Tongue (tissue), 1 donor: ENCODE measurements at regions not wholly inside any gene's neighbourhood (a gene's known extent, or its start where the extent isn't known, plus 50 kb on each side); places are given as distances from the start of the nearest gene placed in this dataset.

Experiments used
- DNase-seq: peaks from one replicate; pipeline ENCODE4 v3.0.0-alpha.2; 2015

DNA sequence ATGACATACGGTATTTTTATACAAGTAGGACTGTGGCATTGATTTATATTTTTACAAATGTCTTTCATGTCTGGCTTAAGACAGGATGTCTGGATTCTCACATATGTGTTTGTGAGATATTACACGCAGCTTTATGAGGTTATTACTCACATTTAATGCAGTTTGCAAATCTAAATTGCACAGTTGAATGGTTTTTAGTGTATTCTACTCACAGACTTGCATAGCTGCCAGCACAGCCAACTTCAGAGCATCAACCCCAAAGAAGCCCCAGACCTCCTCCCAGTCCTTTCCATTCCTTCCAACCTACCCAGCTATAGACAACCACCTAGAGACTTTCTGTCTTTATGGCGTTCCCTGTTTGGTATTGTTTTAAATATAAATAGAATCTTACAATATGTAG is 193.8 kb upstream of the SHH start:
- no peak for DNase-seq

DNA sequence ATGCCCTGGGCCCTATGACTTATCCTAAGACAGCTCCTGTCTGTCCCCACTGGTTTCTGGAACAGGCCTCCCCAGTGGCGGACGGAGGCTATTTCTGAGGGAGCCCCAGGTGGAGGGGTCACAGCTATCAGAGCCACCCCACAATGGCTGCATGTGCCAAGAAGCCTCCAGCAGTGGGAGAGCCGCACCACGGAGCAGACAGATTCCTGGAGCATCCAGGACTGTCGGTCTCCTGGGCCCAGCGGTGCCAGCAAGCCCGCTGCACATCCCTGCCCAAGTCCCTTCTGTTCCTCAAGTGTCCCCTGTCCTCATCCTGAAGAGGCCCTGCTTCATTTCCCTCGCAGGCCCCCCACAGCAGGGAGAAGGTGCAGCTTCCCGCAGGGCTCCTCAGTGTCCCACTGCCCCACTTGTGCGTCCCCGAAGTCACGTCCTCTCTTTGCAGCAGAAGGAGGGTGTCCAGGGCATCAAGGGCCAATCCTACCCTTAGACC is 193.0 kb upstream of the SHH start:
- no peak for DNase-seq

- DNase-seq, result no peak
Measured at GRCh38 chr7:156004265-156005201, 192.3 kb upstream of the SHH start.

GRCh38 chr7:156003220-156004162 is 191.2 kb upstream of the SHH start:
- DNase-seq, result no peak

DNA sequence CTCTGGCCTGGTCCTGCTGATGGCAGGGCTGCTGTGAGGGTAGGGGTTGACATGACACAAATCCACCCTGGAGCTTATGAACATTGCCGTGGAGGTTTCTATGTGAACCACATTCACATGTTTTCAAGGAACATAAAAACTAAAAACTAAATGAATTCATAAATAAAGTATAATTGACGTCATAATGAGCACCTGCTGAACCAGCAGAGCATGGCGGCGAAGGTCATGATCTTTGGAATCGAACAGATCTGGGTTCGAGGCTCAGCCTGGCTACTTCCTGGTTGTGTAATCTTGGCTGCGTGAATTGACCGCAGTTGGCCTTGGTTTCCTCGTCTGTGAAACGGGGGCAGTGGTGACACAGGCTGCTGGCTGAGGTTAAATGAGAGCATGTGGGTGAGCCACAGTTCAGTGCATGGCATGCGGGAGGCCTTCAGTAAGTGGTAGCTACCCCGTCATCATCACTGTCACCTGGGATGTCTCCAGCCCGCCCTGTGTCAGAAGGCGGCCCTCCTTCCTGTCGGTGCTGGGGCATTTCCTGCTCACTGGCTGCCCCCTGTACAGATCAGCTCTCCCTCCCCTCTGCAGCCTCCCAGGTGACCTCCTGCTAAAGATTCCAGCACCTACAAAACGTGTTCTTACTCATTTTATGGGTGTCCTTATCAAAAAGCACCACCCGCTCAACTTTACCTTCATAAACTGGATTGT is 190.3 kb upstream of the SHH start:
- DNase-seq, result no peak

DNA sequence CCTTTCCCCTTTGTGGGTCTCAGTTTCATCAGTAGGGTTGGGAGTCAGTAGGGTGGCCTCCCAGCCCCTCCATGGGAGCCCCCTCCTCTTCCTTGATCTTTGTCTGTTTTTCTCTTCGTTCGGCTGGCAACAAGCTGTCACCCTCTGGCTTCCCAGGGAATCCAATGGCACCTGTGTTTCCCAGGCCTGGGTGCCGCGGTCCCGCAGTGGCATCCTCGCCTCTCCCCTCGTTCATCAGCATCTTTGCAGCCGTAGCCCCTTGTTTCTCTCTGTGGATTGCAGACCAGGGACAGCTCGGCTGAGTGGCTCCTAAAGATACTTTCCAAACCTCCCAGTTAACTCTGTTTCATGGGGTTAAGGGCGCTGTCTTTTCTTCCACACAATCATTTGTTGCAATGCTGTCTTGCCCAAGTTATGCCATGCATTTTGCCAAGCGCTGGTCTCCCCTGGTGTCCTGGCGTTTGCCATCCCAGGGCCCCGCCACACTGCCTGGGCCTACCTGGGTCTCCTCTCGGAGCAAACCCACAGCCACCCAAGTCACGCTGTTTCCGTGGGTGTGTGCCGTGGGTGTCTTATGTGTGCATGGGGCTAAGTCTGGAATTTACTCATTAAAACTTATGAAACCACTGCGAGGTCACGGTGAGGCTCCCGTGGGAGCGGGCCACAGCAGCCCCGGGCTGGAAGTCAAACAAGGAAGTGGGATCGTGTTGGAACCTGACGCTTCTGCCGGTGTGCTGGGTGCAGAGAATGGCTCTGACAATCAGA is 189.4 kb upstream of the SHH start:
- no peak for DNase-seq

DNA sequence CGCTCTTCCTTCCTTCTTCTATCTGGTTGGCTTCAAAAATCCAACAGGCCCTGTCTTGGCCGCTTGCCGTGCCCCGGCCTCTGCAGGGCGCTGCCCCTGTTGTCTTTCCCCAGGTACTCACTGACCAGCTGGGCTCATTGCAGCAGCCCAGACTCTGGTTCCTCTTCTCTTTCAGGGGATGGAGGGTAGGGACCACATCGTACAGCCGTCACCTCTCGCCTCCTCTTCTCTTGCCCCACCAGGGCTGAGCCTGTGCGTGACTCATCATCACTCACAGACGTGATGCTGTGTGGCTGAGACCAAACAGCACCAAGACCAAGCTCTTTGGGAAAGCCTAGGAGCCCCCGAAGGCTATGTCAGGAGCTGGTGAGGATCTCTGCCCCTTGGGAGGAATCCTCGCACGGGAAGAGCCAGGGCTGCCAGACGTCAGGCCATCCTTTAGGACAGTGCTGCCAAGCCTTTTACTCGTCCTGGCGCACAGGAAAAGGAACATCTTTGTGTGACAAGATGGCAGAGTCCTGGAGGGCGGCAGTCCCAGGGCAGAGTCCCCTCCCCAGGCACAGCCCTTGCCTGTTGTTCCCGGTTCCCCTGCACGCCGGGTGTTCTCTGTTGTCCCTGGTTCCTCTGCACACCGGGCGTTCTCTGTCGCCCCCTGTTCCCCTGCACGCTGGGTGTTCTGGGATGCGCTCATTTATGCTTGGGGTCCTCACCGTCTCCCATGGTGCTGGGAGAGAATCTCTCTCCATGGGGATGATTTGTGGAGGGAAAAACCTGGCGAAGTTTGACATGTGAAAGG is 188.5 kb upstream of the SHH start:
- no peak for DNase-seq

GRCh38 chr7:155999631-156000489 is 187.6 kb upstream of the SHH start:
- no peak for DNase-seq

DNA sequence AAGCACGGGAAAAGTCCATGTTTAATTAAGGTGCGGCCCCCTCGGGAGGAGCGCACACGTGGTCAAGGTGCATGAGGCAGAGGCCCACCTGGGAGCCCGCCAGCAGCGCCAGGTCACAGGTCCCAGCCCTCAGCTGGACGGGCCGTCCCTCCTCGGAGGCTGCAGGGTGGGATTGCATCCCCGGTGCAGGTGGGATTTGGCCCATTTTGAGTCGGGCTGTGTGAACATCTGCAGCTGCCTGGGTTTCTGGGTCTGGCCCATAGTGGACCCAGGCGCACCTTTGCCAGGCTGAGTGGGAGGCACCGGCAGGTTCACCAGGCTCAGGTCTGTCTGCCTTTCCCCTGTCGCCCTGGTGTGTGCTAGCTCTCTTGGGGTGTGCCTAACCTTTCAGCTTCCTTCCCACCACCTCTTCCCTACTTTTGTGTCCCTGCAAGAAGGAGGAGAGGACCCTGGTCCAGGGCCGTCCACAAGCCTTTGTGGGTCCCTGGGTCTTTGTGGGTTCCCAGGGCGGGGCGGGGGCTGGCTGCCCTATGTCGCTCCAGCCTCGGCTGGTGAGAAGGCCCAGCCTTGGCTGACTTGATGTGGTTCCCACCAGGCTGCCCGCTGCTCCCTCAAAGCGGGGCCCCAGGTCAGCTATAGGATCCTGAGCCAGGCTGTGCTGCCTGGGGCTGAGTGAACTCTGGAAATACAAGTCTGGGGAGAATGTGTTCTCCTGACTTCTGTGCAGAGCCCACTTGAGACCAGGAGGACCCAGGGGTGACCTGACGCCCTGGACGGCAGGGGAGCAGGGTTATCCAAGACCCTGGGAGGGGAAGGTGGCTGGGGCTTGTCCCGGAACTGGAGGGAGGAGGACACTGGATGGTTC is 186.7 kb upstream of the SHH start:
- DNase-seq, result no peak

DNA sequence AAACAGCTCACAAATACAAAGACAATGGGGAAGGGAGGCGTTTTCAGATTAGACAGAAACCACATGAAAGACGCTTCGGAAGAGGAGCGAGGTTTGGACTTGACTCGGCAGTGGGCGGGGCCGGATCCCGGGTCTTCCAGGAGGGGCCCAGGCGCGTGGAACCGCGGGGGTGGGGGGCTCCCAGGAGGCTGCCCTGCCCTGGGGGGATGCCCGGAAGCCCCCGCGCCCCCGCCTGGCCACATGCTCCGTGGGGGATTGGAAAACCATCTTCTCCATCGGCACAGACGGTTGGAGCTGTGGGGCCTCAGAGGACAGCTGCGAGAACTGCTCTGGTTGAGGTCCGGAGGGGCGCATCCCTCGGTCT is 186.0 kb upstream of the SHH start:
- DNase-seq, result no peak

GRCh38 chr7:155997431-155998327 is 185.4 kb upstream of the SHH start:
- DNase-seq, result no peak

GRCh38 chr7:155996718-155997280 is 184.5 kb upstream of the SHH start:
- no peak for DNase-seq

GRCh38 chr7:155995183-155995612 is 182.9 kb upstream of the SHH start:
- no peak for DNase-seq

- DNase-seq, result no peak
Measured at GRCh38 chr7:155994279-155994811, 182.1 kb upstream of the SHH start.

DNA sequence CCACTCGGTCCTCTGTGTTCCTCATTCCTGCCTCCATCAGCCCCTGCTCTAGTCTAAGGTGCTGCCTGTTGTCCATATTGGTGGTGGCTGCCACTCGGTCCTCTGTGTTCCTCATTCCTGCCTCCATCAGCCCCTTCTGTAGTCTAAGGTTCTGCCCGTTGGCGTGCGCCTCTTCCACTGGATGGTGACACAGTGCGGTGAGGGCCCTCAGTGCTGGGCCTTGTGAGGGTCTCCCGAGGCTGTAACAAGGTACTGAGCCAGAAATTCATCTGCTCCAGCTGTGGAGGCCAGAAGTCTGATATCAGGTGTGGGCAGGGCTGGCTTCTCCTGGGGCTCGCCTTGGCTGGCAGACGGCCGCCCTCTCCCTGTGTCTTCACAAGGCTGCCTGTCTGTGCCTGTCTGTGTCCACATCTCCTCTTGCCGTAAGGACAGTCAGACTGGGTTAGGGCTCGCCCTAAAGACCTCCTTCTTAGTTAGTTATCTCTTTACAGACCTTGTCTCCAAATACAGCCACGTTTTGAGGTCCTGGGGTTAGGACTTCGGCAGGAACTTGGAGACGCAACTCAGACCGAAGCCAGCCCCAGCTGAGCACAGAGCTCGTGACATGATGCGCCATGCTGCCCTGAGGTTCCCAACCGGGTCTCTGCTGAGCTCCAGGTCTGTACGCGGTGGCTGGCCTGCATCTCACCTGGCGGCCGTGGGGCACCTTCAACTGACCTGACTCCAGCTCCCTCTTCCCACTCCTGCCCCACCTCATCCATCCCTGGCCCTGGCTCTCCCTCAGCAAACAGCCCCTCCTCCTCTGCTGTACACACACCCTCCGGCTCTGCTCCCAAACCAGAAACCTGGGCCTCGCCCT is 181.4 kb upstream of the SHH start:
- peak; percentile 5 for DNase-seq

GRCh38 chr7:155992974-155993373 is 180.7 kb upstream of the SHH start:
- DNase-seq, result no peak
